ENCODE measurements at regions not wholly inside any gene's neighbourhood (a gene's known extent, or its start where the extent isn't known, plus 50 kb on each side); places are given as distances from the start of the nearest gene placed in this dataset.

GRCh38 chr2:104654811-104655210 is 199.1 kb upstream of the POU3F3 start (continued):
- no peak for TF ChIP-seq ZNF550 (CRISPR knock-in tag; IDR thresholded peaks at IDR 0.05; ENCODE audit: borderline replicate concordance)

- Histone ChIP-seq H3K79me2 (ENCODE audit: insufficient read depth, low read length) (no peaks in the 10 kb centered on the region), H3K4me1 (ENCODE audit: insufficient read depth, low read length) (no peaks in the 10 kb centered on the region), H3K4me2 (ENCODE audit: low read depth, low read length) (no peak overlapping the region), H3K36me3 (replicated peaks in 1 of 2; ENCODE audit: control insufficient read depth in 1 of 2, insufficient read depth in 2 of 2, low read length in 2 of 2) (no peaks in the 10 kb centered on the region), H3K27me3 (ENCODE audit: control insufficient read depth in 1 of 2, insufficient read depth in 2 of 2, low read length in 2 of 2) (peaks cover 0 to 28% of the 10 kb centered on the region in 2 experiments; a peak in 4 of 5 replicates), H3K9ac (ENCODE audit: insufficient read depth, low read depth, low read length) (no peak overlapping the region), H4K20me1 (ENCODE audit: insufficient read depth, low read length) (no peaks in the 10 kb centered on the region), H3K27ac (ENCODE audit: extremely low read length, insufficient read depth, low read length) (no peak overlapping the region), H3K4me3 (replicated peaks in 1 of 3; ENCODE audit: insufficient read depth in 1 of 3, low read depth in 2 of 3, low read length in 3 of 3) (no peak overlapping the region), H3K9me3 (ENCODE audit: low read length) (no peaks in the 10 kb centered on the region), H2AFZ (ENCODE audit: low read length) (no peak overlapping the region)
- 48% methylated on average over 20 of the region's 20 CpGs for WGBS (ENCODE audit: low lambda C conversion rate)
- no peak for ATAC-seq
- CTCF ChIA-PET (ENCODE audit: low intra/inter-chr PET ratio, low total read pairs): no interaction called here
- POLR2A ChIA-PET: no interaction called here
- no TSS peak for BruUV-seq (replicated peaks)
- DNase-seq (ENCODE audit: low spot score): no peak
- in situ Hi-C loops (cut with HindIII; ENCODE audit: extremely low pct_ligation_motif_present, low pct_unique_long_range_greater_than_20kb) (no loop called here), intact Hi-C loops (cut with micrococcal nuclease; ENCODE audit: unreplicated experiment) (no loop called here)
- no peak for TF ChIP-seq ZUFSP (CRISPR knock-in tag; IDR thresholded peaks at IDR 0.05; ENCODE audit: borderline replicate concordance)
- TF ChIP-seq POLR2AphosphoS5 (IDR thresholded peaks at IDR 0.05; ENCODE audit: low read depth, low read length): no peak
- TF ChIP-seq SNAPC4 (CRISPR knock-in tag; IDR thresholded peaks at IDR 0.05): no peak
- FAIRE-seq: no peak
These were observed 197.2 kb upstream of the POU3F3 start for GRCh38 chr2:104656571-104657163.

Data from HepG2 (cell line).